RWPE1 (cell line): ENCODE measurements at regions not wholly inside any gene's neighbourhood (a gene's known extent, or its start where the extent isn't known, plus 50 kb on each side); places are given as distances from the start of the nearest gene placed in this dataset.

Experiments
- CTCF ChIA-PET: fragments of 350-600 bp; sonication (Branson Sonifier 250); formaldehyde crosslinking; extraction: SDS; loops from one replicate; lab custom pipeline; 2021; lab: Yijun Ruan, JAX
- POLR2A ChIA-PET: fragments of 400-600 bp; formaldehyde crosslinking; extraction: SDS; loops from one replicate; lab custom pipeline; 2020; ENCODE audit warnings: antibody characterized with exemption; ENCODE audit not compliant: low non-redundant PET; lab: Yijun Ruan, JAX
- DNase-seq: peaks from one replicate; pipeline ENCODE4 v3.0.0; 2012; ENCODE audit warnings: low spot score
- H3K27ac ChIP-seq: fragments of 450-650 bp; 2 replicates; pipeline ENCODE4 v1.5.1; 2017
- CTCF ChIP-seq: fragments of 450-650 bp; conservative IDR thresholded peaks from 2 replicates; pipeline ENCODE4 v1.5.1; 2017; ENCODE audit warnings: low read depth, mild to moderate bottlenecking

GRCh38 chr11:80842246-80842645 lies 1401.4 kb upstream of the TENM4 start:
- CTCF ChIA-PET: no interaction called here
- DNase-seq: no peak
- POLR2A ChIA-PET: no interaction called here
- TF ChIP-seq CTCF: no peak
- H3K27ac ChIP-seq: no peak overlapping the region

GRCh38 chr11:80841675-80842074 lies 1400.8 kb upstream of the TENM4 start:
- H3K27ac ChIP-seq: no peak overlapping the region
- CTCF ChIA-PET: no interaction called here
- no peak for TF ChIP-seq CTCF
- DNase-seq: no peak
- POLR2A ChIA-PET: no interaction called here

GRCh38 chr11:80838153-80838552 lies 1397.3 kb upstream of the TENM4 start:
- ChIA-PET POLR2A (no interaction called here), CTCF (no interaction called here)
- no peak for DNase-seq
- no peak for TF ChIP-seq CTCF
- H3K27ac ChIP-seq: no peak overlapping the region

- ChIA-PET CTCF (interaction anchor here (0.7 kb wide), 1 partner anchor 1725 kb away, joined by 3 read pairs; no protein-coding TSS in a partner anchor), POLR2A (no interaction called here)
- TF ChIP-seq CTCF: no peak
- no peak overlapping the region for H3K27ac ChIP-seq
- DNase-seq: no peak
Measured at GRCh38 chr11:80837051-80837450, 1396.2 kb upstream of the TENM4 start.

GRCh38 chr11:80831374-80831773 lies 1390.5 kb upstream of the TENM4 start:
- CTCF ChIA-PET: interaction anchor here (0.5 to 0.7 kb wide), 3 partner anchors 10 to 1141 kb away, joined by 3 to 6 read pairs (median 3); no protein-coding TSS in a partner anchor
- H3K27ac ChIP-seq: no peak overlapping the region
- no peak for TF ChIP-seq CTCF
- POLR2A ChIA-PET: no interaction called here
- DNase-seq: no peak

GRCh38 chr11:80827781-80828180 lies 1387.0 kb upstream of the TENM4 start:
- POLR2A ChIA-PET: no interaction called here
- CTCF ChIA-PET: interaction anchor here (0.6 kb wide), 1 partner anchor 1032 kb away, joined by 3 read pairs; no protein-coding TSS in a partner anchor
- no peak overlapping the region for H3K27ac ChIP-seq
- DNase-seq: no peak
- TF ChIP-seq CTCF: no peak
